Activated CD4-positive, alpha-beta T cell treated with anti-CD3 and anti-CD28 coated beads, Interleukin-2, amount 10 ng/mL, durations not matched to agents 24 days and 14 days (primary cell): ENCODE measurements at regions not wholly inside any gene's neighbourhood (a gene's known extent, or its start where the extent isn't known, plus 50 kb on each side); places are given as distances from the start of the nearest gene placed in this dataset.

Experiments used
- DNase-seq: peaks from one replicate; pipeline ENCODE4 v3.0.0; 2022
- H3K27ac Mint-ChIP-seq: one replicate; pipeline ENCODE4 v1.8.0; 2022; ENCODE audit warnings: mild to moderate bottlenecking, mixed read lengths
- H3K27me3 Mint-ChIP-seq: one replicate; pipeline ENCODE4 v1.8.0; 2022; ENCODE audit warnings: mixed read lengths
- H3K36me3 Mint-ChIP-seq: one replicate; pipeline ENCODE4 v1.8.0; 2022; ENCODE audit warnings: low read depth, mild to moderate bottlenecking, mixed read lengths
- H3K4me1 Mint-ChIP-seq: one replicate; pipeline ENCODE4 v1.8.0; 2021; ENCODE audit warnings: mixed read lengths
- H3K4me3 Mint-ChIP-seq: one replicate; pipeline ENCODE4 v1.8.0; 2022; ENCODE audit warnings: mild to moderate bottlenecking, moderate library complexity, mixed read lengths
- H3K9me3 Mint-ChIP-seq: one replicate; pipeline ENCODE4 v1.8.0; 2021; ENCODE audit warnings: mixed read lengths
- intact Hi-C: fragments of 100-400 bp; cut with micrococcal nuclease; formaldehyde crosslinking; loops from one replicate; pipeline ENCODE4 v1.15.1; 2023

- intact Hi-C loops, result no loop called here
- H3K4me1 Mint-ChIP-seq, result no peaks in the 10 kb centered on the region
- H3K27me3 Mint-ChIP-seq, result peaks cover 5% of the 10 kb centered on the region
- DNase-seq, result no peak
- H3K27ac Mint-ChIP-seq, result no peak overlapping the region
- no peaks in the 10 kb centered on the region for H3K9me3 Mint-ChIP-seq
- H3K4me3 Mint-ChIP-seq, result no peak overlapping the region
- no peaks in the 10 kb centered on the region for H3K36me3 Mint-ChIP-seq
Observed at GRCh38 chr10:111249925-111250324, 173.1 kb downstream of the ADRA2A start.

GRCh38 chr10:111261081-111261615 is 184.3 kb downstream of the ADRA2A start:
- Mint-ChIP-seq H3K4me3 (no peak overlapping the region), H3K27me3 (peaks cover 12% of the 10 kb centered on the region), H3K9me3 (no peaks in the 10 kb centered on the region), H3K4me1 (no peaks in the 10 kb centered on the region), H3K36me3 (no peaks in the 10 kb centered on the region), H3K27ac (no peak overlapping the region)
- DNase-seq, result no peak
- intact Hi-C loops, result no loop called here

- Mint-ChIP-seq H3K9me3 (no peaks in the 10 kb centered on the region), H3K27ac (no peak overlapping the region), H3K36me3 (no peaks in the 10 kb centered on the region), H3K4me3 (no peak overlapping the region), H3K4me1 (no peaks in the 10 kb centered on the region), H3K27me3 (peaks cover 29% of the 10 kb centered on the region)
- intact Hi-C loops, result no loop called here
- DNase-seq, result no peak
Observed at GRCh38 chr10:111265341-111265740, 188.5 kb downstream of the ADRA2A start.

GRCh38 chr10:111266165-111266564 is 189.3 kb downstream of the ADRA2A start:
- Mint-ChIP-seq H3K36me3 (no peaks in the 10 kb centered on the region), H3K9me3 (no peaks in the 10 kb centered on the region), H3K4me3 (no peak overlapping the region), H3K27ac (no peak overlapping the region), H3K4me1 (no peaks in the 10 kb centered on the region), H3K27me3 (peaks cover 31% of the 10 kb centered on the region)
- DNase-seq, result no peak
- intact Hi-C loops, result no loop called here

- H3K27me3 Mint-ChIP-seq, result peaks cover 28% of the 10 kb centered on the region
- no peak for DNase-seq
- no peaks in the 10 kb centered on the region for H3K9me3 Mint-ChIP-seq
- no peaks in the 10 kb centered on the region for H3K36me3 Mint-ChIP-seq
- H3K27ac Mint-ChIP-seq, result no peak overlapping the region
- no peaks in the 10 kb centered on the region for H3K4me1 Mint-ChIP-seq
- no peak overlapping the region for H3K4me3 Mint-ChIP-seq
- intact Hi-C loops, result no loop called here
Observed at GRCh38 chr10:111267673-111268072, 190.8 kb downstream of the ADRA2A start.

GRCh38 chr10:111273235-111273634 is 196.4 kb downstream of the ADRA2A start:
- H3K36me3 Mint-ChIP-seq, result no peaks in the 10 kb centered on the region
- peaks cover 9% of the 10 kb centered on the region for H3K27me3 Mint-ChIP-seq
- no peak overlapping the region for H3K4me3 Mint-ChIP-seq
- H3K9me3 Mint-ChIP-seq, result no peaks in the 10 kb centered on the region
- no peaks in the 10 kb centered on the region for H3K4me1 Mint-ChIP-seq
- no peak overlapping the region for H3K27ac Mint-ChIP-seq
- intact Hi-C loops, result no loop called here
- no peak for DNase-seq

GRCh38 chr10:111273635-111274034 is 196.8 kb downstream of the ADRA2A start:
- no peaks in the 10 kb centered on the region for H3K36me3 Mint-ChIP-seq
- peaks cover 8% of the 10 kb centered on the region for H3K27me3 Mint-ChIP-seq
- intact Hi-C loops, result no loop called here
- no peaks in the 10 kb centered on the region for H3K4me1 Mint-ChIP-seq
- no peak overlapping the region for H3K4me3 Mint-ChIP-seq
- no peak for DNase-seq
- no peak overlapping the region for H3K27ac Mint-ChIP-seq
- no peaks in the 10 kb centered on the region for H3K9me3 Mint-ChIP-seq

- DNase-seq, result no peak
- Mint-ChIP-seq H3K4me1 (no peaks in the 10 kb centered on the region), H3K36me3 (no peaks in the 10 kb centered on the region), H3K9me3 (no peaks in the 10 kb centered on the region), H3K27ac (no peak overlapping the region), H3K4me3 (no peak overlapping the region), H3K27me3 (peaks cover 2% of the 10 kb centered on the region)
- intact Hi-C loops, result no loop called here
Observed at GRCh38 chr10:111275091-111275490, 198.3 kb downstream of the ADRA2A start.

GRCh38 chr10:111277661-111278060 is 200.8 kb downstream of the ADRA2A start:
- Mint-ChIP-seq H3K9me3 (no peaks in the 10 kb centered on the region), H3K4me3 (no peak overlapping the region), H3K27me3 (no peaks in the 10 kb centered on the region), H3K4me1 (no peaks in the 10 kb centered on the region), H3K27ac (no peak overlapping the region), H3K36me3 (no peaks in the 10 kb centered on the region)
- intact Hi-C loops, result no loop called here
- no peak for DNase-seq

GRCh38 chr10:111278266-111278665 is 201.4 kb downstream of the ADRA2A start:
- no peaks in the 10 kb centered on the region for H3K9me3 Mint-ChIP-seq
- H3K4me1 Mint-ChIP-seq, result no peaks in the 10 kb centered on the region
- no peak for DNase-seq
- no peaks in the 10 kb centered on the region for H3K36me3 Mint-ChIP-seq
- H3K27me3 Mint-ChIP-seq, result no peaks in the 10 kb centered on the region
- H3K27ac Mint-ChIP-seq, result no peak overlapping the region
- intact Hi-C loops, result no loop called here
- H3K4me3 Mint-ChIP-seq, result no peak overlapping the region

- H3K36me3 Mint-ChIP-seq, result no peaks in the 10 kb centered on the region
- H3K4me1 Mint-ChIP-seq, result no peaks in the 10 kb centered on the region
- H3K27ac Mint-ChIP-seq, result no peak overlapping the region
- DNase-seq, result no peak
- intact Hi-C loops, result no loop called here
- no peaks in the 10 kb centered on the region for H3K27me3 Mint-ChIP-seq
- no peaks in the 10 kb centered on the region for H3K9me3 Mint-ChIP-seq
- no peak overlapping the region for H3K4me3 Mint-ChIP-seq
Observed at GRCh38 chr10:111281516-111281915, 204.7 kb downstream of the ADRA2A start.

- Mint-ChIP-seq H3K4me1 (no peaks in the 10 kb centered on the region), H3K4me3 (no peak overlapping the region), H3K9me3 (no peaks in the 10 kb centered on the region), H3K36me3 (no peaks in the 10 kb centered on the region), H3K27me3 (peaks cover 5% of the 10 kb centered on the region), H3K27ac (no peak overlapping the region)
- DNase-seq, result no peak
- intact Hi-C loops, result no loop called here
Observed at GRCh38 chr10:111289461-111289860, 212.6 kb downstream of the ADRA2A start.

GRCh38 chr10:111290649-111291048 is 213.8 kb downstream of the ADRA2A start:
- DNase-seq, result no peak
- no peaks in the 10 kb centered on the region for H3K9me3 Mint-ChIP-seq

GRCh38 chr10:111295788-111296187 is 219.0 kb downstream of the ADRA2A start:
- no peak for DNase-seq
- H3K9me3 Mint-ChIP-seq, result no peaks in the 10 kb centered on the region
- intact Hi-C loops, result no loop called here
- no peaks in the 10 kb centered on the region for H3K36me3 Mint-ChIP-seq
- no peak overlapping the region for H3K27ac Mint-ChIP-seq
- H3K4me1 Mint-ChIP-seq, result no peaks in the 10 kb centered on the region
- peaks cover 11% of the 10 kb centered on the region for H3K27me3 Mint-ChIP-seq
- H3K4me3 Mint-ChIP-seq, result no peak overlapping the region

More at GRCh38 chr10:111290649-111291048, 213.8 kb downstream of the ADRA2A start:
- intact Hi-C loops, result no loop called here
- H3K36me3 Mint-ChIP-seq, result no peaks in the 10 kb centered on the region
- no peaks in the 10 kb centered on the region for H3K4me1 Mint-ChIP-seq
- H3K27ac Mint-ChIP-seq, result no peak overlapping the region
- peaks cover 11% of the 10 kb centered on the region for H3K27me3 Mint-ChIP-seq
- no peak overlapping the region for H3K4me3 Mint-ChIP-seq

- no peak overlapping the region for H3K27ac Mint-ChIP-seq
- no peak for DNase-seq
- intact Hi-C loops, result no loop called here
- H3K27me3 Mint-ChIP-seq, result peaks cover 11% of the 10 kb centered on the region
- no peaks in the 10 kb centered on the region for H3K4me1 Mint-ChIP-seq
- no peaks in the 10 kb centered on the region for H3K9me3 Mint-ChIP-seq
- H3K36me3 Mint-ChIP-seq, result no peaks in the 10 kb centered on the region
- H3K4me3 Mint-ChIP-seq, result no peak overlapping the region
Observed at GRCh38 chr10:111297351-111297848, 220.6 kb downstream of the ADRA2A start.
